PFSK-1 (cell line): ENCODE measurements at regions not wholly inside any gene's neighbourhood (a gene's known extent, or its start where the extent isn't known, plus 50 kb on each side); places are given as distances from the start of the nearest gene placed in this dataset.
A peak's percentile ranks its signal among the peaks of the same experiment; 100 is the strongest.

Experiments used
- FOXP2 ChIP-seq: optimal IDR thresholded peaks from 2 replicates; pipeline ENCODE3; 2011; ENCODE audit warnings: borderline replicate concordance, control low read depth, inconsistent platforms; ENCODE audit not compliant: insufficient read depth; ENCODE audit errors: extremely low read length, extremely low read depth
- POLR2AphosphoS5 ChIP-seq: IDR thresholded peaks from 2 replicates; pipeline ENCODE4 v1.6.1; 2012; ENCODE audit warnings: low read depth, mild to moderate bottlenecking, control low read depth, low read length, moderate library complexity
- SIN3A ChIP-seq: IDR thresholded peaks from 2 replicates; pipeline ENCODE4 v1.6.1; 2012; ENCODE audit warnings: mild to moderate bottlenecking, low read length, moderate library complexity, borderline replicate concordance; ENCODE audit not compliant: insufficient read depth
- TAF1 ChIP-seq: IDR thresholded peaks from 2 replicates; pipeline ENCODE4 v1.6.1; 2012; ENCODE audit warnings: low read length, control low read depth, borderline replicate concordance; ENCODE audit not compliant: insufficient read depth
- TF ChIP-seq, protein P1 (sequence below), 2 experiments: IDR thresholded peaks; 2 replicates each; pipeline versions ENCODE4 v1.6.1 to v1.8.0; 2011 to 2012; ENCODE audit warnings: low read depth in 2 of 2, low read length in 2 of 2, control low read depth in 1 of 2, inconsistent platforms in 1 of 2, mild to moderate bottlenecking in 1 of 2, moderate library complexity in 1 of 2; ENCODE audit not compliant: insufficient read depth in 1 of 2

DNA sequence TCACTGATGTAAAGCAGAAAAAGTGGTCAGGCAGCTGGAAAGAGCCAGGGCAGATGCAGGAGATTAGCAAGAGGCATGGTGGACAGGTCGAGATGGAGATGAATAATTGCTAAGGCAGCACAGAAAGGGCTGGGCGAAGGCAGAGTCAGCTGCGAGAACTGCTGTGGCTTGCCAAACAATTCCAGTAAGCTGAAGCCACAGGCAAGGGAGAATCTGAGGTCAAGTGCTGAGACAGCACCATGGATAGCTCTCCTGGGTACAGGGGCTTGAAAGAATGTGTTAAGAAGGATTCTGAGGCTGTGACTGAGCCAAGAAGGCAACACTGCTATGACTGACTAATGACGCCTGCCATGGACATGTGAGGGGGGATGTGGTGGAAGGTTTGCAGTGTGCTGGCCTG is 220.8 kb upstream of the FOXA2 start:
- TF ChIP-seq, protein P1, sequence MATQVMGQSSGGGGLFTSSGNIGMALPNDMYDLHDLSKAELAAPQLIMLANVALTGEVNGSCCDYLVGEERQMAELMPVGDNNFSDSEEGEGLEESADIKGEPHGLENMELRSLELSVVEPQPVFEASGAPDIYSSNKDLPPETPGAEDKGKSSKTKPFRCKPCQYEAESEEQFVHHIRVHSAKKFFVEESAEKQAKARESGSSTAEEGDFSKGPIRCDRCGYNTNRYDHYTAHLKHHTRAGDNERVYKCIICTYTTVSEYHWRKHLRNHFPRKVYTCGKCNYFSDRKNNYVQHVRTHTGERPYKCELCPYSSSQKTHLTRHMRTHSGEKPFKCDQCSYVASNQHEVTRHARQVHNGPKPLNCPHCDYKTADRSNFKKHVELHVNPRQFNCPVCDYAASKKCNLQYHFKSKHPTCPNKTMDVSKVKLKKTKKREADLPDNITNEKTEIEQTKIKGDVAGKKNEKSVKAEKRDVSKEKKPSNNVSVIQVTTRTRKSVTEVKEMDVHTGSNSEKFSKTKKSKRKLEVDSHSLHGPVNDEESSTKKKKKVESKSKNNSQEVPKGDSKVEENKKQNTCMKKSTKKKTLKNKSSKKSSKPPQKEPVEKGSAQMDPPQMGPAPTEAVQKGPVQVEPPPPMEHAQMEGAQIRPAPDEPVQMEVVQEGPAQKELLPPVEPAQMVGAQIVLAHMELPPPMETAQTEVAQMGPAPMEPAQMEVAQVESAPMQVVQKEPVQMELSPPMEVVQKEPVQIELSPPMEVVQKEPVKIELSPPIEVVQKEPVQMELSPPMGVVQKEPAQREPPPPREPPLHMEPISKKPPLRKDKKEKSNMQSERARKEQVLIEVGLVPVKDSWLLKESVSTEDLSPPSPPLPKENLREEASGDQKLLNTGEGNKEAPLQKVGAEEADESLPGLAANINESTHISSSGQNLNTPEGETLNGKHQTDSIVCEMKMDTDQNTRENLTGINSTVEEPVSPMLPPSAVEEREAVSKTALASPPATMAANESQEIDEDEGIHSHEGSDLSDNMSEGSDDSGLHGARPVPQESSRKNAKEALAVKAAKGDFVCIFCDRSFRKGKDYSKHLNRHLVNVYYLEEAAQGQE (IDR thresholded peaks at IDR 0.05; ENCODE audit: insufficient read depth in 1 of 2, low read depth in 2 of 2, low read length in 2 of 2), result peak; percentile 60 to 89; a peak in 3 of 4 replicates
- TF ChIP-seq TAF1 (no peak), POLR2AphosphoS5 (no peak), SIN3A (no peak), FOXP2 (no peak)
